Daoy (cell line): ENCODE measurements at regions not wholly inside any gene's neighbourhood (a gene's known extent, or its start where the extent isn't known, plus 50 kb on each side); places are given as distances from the start of the nearest gene placed in this dataset.

Experiments
- DNase-seq: peaks from one replicate; pipeline ENCODE4 v3.0.0-alpha.2; 2015; ENCODE audit warnings: low read depth

DNA sequence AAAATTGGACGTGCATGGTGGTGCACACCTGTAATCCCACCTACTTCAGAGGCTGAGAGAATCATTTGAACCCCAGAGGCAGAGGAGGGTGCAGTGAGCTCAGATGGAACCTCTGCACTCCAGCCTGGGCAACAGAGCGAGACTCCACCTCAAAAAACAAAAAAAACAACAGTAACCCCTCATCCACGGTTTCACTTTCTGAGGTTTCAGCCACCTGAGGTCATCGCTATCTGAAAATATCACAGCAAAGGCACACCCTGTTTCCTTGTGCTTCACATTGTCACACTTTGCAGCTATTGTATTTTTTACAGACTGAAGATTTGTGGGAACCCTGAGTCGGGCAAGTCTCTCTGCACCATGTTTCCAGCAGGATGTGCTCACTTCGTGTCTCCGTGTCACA lies 54.1 kb upstream of the FOXQ1 start:
- no peak for DNase-seq

DNA sequence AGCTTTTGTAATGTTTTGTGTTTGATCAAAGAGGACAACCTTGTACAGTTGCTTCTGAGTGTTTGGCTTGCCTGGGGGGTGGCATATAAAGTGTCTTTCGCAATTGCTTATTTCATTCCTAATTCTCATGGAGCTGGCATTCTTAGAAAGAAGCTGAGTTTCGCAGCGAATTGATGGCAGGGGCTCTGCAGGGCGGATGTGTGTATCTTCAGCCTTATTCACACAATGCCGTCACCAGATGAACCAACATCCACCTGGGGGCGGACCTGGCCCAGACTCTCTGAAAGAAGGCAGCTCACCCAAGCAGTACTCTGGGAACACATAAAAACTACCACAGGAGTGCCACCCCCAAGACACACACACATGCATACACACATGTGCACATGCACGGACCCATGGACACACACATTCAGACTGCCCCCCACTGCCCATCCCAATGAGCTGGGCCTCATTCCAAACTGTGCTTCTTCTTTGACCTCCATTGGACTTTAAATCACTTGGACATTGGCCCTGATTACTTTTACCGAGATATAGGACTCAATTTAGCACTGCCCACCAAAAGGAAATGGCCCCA lies 55.4 kb upstream of the FOXQ1 start:
- DNase-seq = no peak

DNA sequence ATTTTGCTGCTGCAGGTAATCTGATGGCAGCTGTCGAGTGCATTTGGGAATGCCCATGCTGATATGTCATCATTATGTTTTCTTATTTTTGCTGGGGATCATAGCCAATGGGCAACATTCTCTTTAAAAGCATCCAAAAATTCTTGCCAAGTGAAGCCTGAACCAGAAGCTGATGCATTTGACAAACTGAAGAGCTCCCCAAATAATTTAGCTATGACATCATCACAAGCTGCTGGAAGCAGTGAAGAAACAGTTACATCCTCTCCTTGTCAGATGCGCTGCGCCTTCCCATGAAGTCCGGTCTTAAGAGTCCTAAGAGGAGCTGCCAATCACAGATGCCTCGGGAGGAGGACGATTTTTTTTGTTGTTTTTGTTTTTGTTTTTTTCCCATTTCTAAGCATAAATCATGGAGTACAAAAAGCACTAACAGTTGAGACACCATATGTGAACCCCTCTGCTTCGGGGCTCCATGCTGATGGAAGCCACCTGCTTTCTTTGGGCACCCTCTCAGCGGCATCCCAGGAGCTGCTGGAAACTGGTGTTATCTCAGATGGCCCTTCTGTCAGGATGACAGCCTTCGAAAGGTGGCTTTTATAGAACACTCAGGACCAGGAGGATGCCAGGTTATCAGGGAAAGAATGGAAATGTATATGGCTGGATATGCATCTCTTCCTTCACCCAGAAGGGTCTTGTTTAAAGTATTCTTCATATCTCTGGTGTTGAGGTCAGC lies 56.1 kb upstream of the FOXQ1 start:
- DNase-seq = no peak

DNA sequence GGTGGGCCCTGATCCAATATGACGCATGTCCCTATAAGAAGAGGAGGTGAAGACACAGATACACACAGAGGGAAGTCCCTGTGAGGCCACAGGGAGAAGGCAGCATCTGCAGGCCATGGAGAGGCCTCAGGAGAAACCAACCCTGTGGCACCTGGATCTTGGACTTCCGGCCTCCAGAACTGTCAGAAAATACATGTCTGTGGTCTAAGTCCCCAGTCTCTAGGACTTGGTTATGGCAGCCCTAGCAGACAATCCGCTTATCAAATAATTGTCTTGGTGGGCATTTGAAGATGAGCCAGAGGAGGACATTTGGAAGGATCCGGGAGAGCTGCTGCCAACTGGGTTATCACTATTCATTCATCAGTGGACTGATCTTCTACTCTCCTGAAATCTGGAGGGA lies 57.6 kb upstream of the FOXQ1 start:
- no peak for DNase-seq

DNA sequence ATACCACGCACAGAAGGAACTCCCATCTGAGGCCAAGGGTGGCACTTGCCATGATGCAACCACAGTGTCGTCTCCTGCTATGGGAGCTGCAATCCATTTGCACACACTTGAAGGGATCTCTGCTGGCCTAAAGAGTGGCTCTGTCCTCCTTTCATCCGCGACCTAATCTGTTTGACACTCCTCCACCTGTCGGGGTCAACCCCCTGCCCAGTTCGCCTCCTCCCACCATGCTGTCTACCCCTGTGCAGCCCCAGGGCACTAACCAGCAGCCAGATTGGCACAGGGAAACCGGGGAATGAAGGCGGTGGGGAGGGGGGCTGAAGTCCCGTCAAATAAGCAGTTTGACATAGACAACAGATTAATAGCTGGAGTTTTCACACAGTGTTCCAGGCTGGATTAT lies 58.1 kb upstream of the FOXQ1 start:
- DNase-seq = no peak

DNA sequence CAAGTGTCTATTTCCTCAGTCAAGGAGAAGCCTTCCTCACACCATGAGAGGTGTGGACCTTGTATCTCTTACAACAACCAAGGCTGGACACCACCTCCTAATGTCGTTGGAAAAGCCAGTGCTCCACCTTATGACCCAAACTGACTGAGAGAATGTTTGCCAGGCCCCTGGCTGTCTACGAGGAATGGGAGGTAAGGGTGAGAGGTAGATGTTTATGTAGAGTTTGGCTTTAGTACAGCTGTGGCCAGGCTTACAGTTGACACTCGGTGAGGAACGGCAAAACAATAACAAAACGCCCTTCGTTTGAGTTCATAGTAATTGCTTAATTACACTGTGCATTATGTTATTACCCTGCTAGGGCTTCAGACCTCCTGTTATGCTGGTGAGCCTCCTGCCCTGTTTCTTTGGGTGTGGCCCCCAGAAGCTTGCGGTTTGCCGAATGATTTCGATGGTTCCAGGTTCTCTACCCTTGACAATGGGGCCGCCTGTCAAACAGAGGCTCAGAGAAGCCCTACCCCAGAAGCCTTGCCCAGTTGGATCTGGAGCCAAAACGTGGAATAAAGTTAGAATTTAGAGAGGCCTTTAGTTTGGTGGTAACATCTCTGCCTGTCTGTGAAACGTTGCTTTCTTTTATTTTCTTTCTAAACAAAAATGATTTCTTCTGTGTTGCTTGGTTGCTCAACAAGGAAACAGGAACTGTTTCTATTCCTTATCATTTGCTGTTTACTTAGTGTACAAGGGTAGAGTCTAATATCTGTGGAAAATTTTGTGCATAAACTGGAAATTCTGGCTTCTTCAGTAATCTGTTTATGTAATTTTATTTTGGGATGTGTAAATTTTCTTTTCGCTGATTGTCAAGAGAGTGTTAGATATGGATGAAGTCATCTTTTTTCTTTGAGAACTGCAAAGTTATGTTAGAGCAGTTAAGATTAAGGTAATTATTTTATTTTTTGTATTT lies 60.4 kb upstream of the FOXQ1 start:
- no peak for DNase-seq

DNA sequence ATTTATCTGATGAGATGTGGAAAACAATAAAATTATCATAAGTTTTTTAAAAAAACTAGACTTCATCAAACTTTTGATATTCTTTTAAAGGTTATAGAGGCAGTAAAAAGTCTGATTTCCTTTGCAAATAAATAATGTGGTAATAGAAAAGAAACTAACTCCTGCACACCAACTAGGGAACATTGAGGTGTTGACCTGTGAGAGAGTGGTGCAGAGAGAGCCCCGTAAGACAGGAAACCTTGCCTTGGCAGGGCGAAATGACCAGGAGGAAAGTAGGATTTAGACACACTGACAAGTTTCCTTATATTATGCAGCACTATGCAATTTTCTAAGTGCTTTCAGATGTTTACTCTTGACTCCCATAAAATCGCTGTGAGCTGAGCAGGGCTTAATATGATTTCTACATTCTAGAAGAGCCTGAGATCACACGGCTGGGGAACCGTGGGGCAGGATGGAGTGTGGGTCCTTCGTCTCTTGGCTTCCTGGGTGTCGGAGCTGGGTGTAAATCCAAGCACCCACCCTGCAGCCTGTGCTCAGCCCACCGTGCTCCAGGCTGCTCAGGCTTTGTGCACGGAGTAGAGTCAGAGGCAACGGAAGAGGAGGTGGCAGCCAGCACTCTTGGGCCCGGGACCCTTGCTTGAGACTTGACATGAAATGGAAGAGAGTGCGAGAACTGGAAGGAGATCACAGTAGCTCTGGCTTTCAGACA lies 61.3 kb upstream of the FOXQ1 start:
- no peak for DNase-seq

DNA sequence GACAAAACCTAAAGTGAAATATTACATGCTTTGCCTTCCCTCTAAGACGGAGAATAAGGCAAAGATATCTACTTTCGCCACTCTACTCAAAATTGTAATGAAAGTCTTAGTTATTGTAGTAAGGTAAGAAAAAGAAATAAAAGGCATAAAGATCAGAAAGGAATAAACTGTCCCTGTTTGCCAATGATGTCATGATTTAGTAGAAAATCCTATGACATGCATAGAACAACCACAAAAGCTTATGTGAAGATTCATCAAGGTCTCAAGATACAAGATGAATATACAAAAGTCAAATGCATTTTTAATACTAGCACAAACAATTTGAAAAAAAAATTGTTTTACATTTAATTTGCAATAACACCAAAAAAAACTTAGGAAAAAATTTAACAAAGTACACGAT lies 64.0 kb upstream of the FOXQ1 start:
- DNase-seq = no peak

DNA sequence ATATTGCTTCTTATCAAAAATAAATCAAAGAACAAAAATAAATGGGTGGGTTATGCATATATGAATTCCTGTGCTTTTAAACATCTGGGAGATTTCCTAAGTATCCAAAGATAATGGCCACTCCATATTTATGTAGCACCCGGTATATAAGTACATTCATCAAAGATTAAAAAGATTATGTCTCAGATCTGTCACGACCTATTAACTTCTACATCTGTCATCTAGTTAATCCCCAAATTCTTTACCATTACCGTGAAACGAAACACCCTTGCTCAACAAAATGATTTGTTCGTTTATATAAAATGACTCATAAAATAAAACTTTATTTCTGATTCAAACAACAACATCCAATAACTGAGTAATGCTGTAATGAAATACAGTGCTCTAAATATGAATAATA lies 64.8 kb upstream of the FOXQ1 start:
- DNase-seq = no peak

DNA sequence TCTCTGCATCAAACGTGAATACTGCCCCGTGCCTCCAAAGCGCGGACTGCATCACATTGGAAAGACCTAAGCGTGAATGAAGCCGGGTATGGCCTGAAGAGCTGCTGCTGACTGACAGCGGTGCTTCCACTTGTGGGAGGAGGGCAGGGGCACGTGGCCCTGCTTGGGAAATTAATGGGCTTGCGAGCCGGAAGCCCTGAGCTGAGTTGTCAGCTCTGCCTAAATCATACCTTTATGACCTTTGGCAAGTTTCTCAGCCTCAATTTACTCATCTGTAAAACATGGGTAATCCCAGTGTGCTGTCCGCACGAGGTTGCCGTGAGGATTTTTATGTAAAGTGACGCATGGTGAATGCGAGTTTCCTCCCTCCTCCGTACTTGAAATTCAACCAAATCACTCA lies 67.0 kb upstream of the FOXQ1 start:
- DNase-seq = no peak

DNA sequence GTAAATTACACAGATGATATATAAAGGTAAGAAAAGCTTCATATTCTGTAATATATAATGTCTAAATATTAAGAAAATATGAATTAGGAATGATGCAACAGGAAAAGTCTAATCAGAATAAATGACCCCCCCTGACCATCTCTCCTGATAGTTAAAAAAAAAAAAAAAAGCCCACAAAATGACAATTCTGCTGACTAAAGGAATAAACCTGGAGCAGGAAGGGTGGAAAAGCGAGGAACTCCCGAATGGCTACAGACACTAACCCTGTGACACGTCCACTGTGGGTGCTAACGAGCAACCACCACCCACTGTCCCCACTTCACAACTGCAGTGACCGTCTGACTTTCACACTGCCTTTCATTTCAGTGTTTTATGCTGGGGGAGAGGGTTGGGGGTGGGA lies 67.6 kb upstream of the FOXQ1 start:
- DNase-seq = no peak

DNA sequence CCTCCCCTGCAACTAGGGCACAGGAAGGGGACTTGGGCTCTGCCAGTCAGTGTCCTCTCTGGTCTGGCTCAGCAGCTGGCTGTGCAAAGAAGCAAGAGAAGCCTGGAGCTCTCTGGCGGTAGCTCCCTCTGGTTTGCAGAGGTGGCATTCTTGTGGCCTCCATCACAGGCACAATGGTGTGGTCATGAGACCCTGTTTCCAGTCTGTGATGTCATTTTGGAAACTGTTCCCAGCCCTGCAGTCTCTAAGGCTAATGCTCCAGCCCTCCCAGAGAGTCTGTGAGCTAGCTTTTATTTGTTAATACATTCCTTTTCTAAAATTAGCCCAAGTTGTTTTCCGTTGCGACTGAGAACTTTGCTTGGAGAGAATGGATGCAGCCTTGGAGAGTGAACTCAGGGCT lies 69.5 kb upstream of the FOXQ1 start:
- no peak for DNase-seq

DNA sequence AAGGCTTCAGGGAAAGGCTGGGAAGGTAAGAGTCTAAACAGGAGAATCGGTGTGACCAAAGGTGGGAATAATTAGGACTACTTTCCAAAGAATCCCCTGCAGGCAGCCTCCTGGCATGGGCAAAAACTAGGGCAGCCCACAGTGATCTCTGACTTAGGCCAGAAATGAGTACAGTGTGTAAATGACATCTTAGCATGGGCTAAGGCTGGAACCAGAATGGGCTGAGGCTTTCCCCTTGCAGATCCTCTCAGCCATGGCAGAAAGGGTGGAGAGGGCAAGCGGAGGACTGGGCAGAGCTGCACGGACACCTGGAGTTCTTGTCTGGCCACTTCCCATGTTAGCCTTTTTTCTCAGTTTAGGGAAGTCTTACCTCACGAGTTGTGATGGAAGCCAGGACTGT lies 69.9 kb upstream of the FOXQ1 start:
- DNase-seq = no peak

DNA sequence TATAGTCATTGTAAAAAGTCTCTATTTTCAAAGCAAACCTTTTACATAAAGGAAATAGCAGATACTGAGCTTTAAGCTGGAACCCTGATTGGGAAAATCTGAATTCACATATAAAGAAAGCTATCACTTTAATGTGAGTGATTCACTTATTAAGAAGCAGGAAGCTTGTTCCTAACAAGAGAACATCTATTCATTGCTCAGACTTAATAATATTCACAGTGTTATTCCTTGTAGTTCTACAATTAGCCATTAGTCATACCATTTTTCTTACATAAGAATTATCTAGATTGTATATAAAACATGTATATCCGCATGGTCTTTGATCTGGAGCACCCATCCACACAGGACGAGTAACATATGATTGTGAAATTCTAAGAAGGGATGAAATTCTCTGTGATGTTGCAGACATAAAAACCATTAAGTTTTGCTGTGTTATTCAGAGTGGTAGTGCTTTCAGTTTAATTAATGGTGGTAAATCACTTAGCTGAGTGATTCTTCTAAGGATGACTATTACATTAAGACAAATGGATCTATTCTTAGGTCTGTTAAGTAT lies 71.1 kb upstream of the FOXQ1 start:
- no peak for DNase-seq

DNA sequence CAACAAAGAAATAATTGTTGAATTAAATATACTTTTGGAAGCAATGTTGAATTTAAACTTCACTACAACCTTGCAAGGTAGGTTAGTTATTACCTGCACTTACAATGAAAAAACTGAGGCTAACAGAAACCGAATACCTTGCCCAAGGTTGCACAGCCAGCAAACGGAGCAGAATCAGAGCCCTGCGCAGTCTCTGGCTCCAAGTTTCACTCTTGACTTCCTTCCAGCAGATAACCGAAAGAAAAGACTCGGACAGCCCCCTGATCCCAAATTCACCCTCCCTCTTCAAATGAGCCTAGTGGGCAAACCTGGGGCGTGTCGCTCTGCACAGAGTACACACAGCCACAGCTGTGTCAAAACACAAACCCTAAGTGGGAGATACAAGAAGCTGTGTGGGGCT lies 72.1 kb upstream of the FOXQ1 start:
- no peak for DNase-seq

DNA sequence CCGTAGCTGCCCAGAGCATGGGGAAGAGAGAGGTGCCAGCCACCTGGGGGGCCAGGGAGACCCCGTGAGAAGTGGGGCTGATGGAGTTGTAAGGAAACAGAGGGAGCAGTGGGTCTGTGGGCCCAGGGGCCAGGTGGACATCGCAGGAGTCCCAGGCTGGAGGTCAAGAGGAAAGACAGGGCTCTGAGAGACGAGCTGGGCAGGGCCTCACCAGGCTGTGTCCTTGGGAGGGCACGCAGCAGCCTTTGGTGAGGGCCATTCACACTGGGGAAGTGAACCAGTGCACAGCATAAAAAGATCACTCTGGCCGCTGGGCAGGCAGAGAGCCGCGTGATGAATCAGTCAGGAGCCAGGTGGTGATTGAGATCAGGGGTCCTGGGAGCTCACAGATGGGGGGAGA lies 73.9 kb upstream of the FOXQ1 start:
- no peak for DNase-seq

DNA sequence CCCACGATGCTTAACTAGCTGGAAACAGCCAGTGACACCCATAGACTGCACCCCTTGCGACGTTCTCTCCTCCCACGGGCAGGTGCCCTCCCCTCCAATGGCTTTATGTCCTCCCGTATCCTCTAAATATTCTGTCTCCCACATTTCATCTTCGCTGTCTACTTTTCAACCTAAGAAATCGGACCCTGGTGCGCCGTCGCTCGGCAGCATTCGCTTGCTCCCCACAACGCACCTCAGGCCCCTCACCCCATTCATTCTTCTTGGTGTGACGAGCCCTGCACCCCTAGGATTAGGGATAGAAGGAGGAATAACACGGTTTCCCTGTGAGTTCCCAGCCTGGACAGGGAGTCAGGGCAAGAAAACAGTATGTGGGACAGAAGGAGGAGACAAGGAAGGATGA lies 74.3 kb upstream of the FOXQ1 start:
- no peak for DNase-seq

DNA sequence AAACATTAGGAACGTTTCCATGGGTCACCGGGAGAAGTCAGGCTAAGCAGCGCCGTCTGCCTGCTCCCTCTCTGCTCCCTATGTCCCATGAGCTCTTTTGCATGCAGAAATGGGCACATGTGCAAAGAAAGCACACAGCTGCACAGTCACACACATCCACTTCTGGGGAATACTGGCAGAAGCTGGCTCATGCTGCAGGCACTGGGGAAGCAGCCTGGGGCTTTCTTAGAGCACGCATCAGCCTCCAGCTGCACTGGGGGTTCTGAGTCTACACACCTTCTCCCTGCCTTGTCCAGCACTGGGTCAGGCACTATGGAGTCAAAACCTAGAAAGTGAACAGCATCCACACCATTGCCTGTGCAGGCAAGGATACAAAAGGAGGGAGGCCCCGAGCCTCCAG lies 76.1 kb upstream of the FOXQ1 start:
- DNase-seq = no peak

DNA sequence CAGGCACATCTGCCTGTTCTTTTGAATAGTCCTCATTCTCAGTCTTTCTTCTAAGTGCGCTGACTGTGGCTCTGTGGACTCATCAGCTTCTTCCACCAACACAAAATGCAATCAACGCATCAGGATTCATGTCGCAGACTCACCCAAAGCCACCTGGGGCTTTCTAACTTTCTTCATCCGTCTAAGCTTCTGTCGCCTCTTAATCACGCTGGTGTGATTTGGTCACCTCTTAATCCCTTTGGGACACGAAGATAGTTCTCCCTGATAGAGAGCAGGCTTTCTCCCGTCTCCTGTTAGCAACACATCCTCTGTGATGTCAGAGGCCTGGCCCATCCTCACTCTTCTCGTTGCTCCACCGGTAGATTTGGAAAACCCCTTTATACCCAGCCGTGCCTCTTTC lies 78.0 kb upstream of the FOXQ1 start:
- DNase-seq = no peak

DNA sequence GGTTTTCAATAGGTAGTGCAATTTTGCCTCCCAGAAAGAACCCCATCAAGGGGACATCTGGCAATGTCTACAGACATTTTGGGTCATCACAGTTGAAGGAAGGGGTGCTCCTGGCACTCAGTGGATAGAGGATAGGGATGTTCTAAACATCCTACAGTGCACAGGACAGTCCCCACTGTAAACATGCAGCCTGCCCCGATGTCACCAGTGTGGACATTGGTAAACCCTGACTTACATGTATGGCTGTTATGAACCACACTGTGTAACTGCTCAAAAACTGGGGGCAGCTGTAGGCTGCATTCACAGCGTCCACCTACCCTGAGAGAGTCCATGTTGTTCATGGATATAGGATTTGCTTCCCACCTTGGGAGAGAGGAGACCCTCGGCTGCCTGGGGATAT lies 79.3 kb upstream of the FOXQ1 start:
- DNase-seq = no peak

DNA sequence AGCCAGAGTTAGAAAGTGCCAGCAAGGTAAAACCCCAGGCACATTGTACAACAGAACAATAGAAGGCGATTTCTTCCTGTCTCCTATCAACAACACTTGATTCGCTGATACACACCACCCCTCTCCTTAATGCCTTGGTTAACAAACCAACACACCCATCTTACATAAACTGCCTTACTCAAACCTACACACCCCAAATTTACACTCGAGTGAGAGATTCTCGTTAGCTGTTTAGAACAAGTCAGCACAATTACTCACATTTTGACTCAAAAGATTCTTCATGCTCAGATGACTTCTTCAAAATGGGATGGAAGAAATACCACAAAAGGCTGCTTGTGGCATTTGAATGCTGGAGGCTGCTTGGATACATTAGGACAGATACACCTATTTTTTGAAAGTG lies 80.0 kb upstream of the FOXQ1 start:
- DNase-seq = no peak
